ENCODE measurements at regions not wholly inside any gene's neighbourhood (a gene's known extent, or its start where the extent isn't known, plus 50 kb on each side); places are given as distances from the start of the nearest gene placed in this dataset.

GRCh38 chr11:80346353-80347059 is 905.7 kb upstream of the TENM4 start:
- no peak for DNase-seq (ENCODE audit: low spot score)

GRCh38 chr11:80343436-80343835 is 902.6 kb upstream of the TENM4 start:
- DNase-seq (ENCODE audit: low spot score), result no peak

GRCh38 chr11:80338231-80338630 is 897.4 kb upstream of the TENM4 start:
- DNase-seq (ENCODE audit: low spot score), result no peak

GRCh38 chr11:80331694-80332093 is 890.9 kb upstream of the TENM4 start:
- DNase-seq (ENCODE audit: low spot score), result no peak

GRCh38 chr11:80330264-80330663 is 889.4 kb upstream of the TENM4 start:
- no peak for DNase-seq (ENCODE audit: low spot score)

GRCh38 chr11:80328774-80329173 is 887.9 kb upstream of the TENM4 start:
- DNase-seq (ENCODE audit: low spot score), result no peak

GRCh38 chr11:80327956-80328614 is 887.3 kb upstream of the TENM4 start:
- no peak for DNase-seq (ENCODE audit: low spot score)

GRCh38 chr11:80321786-80322185 is 881.0 kb upstream of the TENM4 start:
- DNase-seq (ENCODE audit: low spot score), result no peak

- DNase-seq (ENCODE audit: low spot score), result no peak
These were observed 879.9 kb upstream of the TENM4 start for GRCh38 chr11:80320765-80321164.

- no peak for DNase-seq (ENCODE audit: low spot score)
These were observed 879.4 kb upstream of the TENM4 start for GRCh38 chr11:80320226-80320625.

GRCh38 chr11:80317612-80318011 is 876.8 kb upstream of the TENM4 start:
- DNase-seq (ENCODE audit: low spot score), result no peak

GRCh38 chr11:80315200-80315599 is 874.4 kb upstream of the TENM4 start:
- no peak for DNase-seq (ENCODE audit: low spot score)

- no peak for DNase-seq (ENCODE audit: low spot score)
These were observed 868.5 kb upstream of the TENM4 start for GRCh38 chr11:80309301-80309700.

GRCh38 chr11:80307676-80308075 is 866.8 kb upstream of the TENM4 start:
- no peak for DNase-seq (ENCODE audit: low spot score)

GRCh38 chr11:80297858-80298632 is 857.2 kb upstream of the TENM4 start:
- DNase-seq (ENCODE audit: low spot score), result no peak

- no peak for DNase-seq (ENCODE audit: low spot score)
These were observed 852.5 kb upstream of the TENM4 start for GRCh38 chr11:80293293-80293692.

GRCh38 chr11:80284946-80285785 is 844.3 kb upstream of the TENM4 start:
- no peak for DNase-seq (ENCODE audit: low spot score)

GRCh38 chr11:80282643-80283042 is 841.8 kb upstream of the TENM4 start:
- no peak for DNase-seq (ENCODE audit: low spot score)

GRCh38 chr11:80281194-80281593 is 840.4 kb upstream of the TENM4 start:
- DNase-seq (ENCODE audit: low spot score), result no peak

- DNase-seq (ENCODE audit: low spot score), result no peak
These were observed 839.9 kb upstream of the TENM4 start for GRCh38 chr11:80280737-80281136.

- no peak for DNase-seq (ENCODE audit: low spot score)
These were observed 820.9 kb upstream of the TENM4 start for GRCh38 chr11:80261776-80262175.

All from germinal center (tissue), 1 donor.